GM18519 (cell line): ENCODE measurements at regions not wholly inside any gene's neighbourhood (a gene's known extent, or its start where the extent isn't known, plus 50 kb on each side); places are given as distances from the start of the nearest gene placed in this dataset.

Source experiments
- ATAC-seq: cut with Tn5 transposase; IDR thresholded peaks from one replicate; pipeline ENCODE4 v1.9.1; 2021; ENCODE audit warnings: mild to moderate bottlenecking, moderate library complexity; ENCODE audit not compliant: unreplicated experiment, low FRiP score

GRCh38 chr3:182046166-182046764 is 334.5 kb downstream of the SOX2 start:
- ATAC-seq: no peak

- no peak for ATAC-seq
Measured at GRCh38 chr3:182050932-182051331, 339.2 kb downstream of the SOX2 start.

GRCh38 chr3:182052332-182052731 is 340.6 kb downstream of the SOX2 start:
- ATAC-seq: no peak

- ATAC-seq: no peak
Measured at GRCh38 chr3:182052757-182053156, 341.0 kb downstream of the SOX2 start.

- no peak for ATAC-seq
Measured at GRCh38 chr3:182058488-182058887, 346.8 kb downstream of the SOX2 start.

- no peak for ATAC-seq
Measured at GRCh38 chr3:182063742-182064141, 352.0 kb downstream of the SOX2 start.

GRCh38 chr3:182067423-182067822 is 355.7 kb downstream of the SOX2 start:
- no peak for ATAC-seq

- no peak for ATAC-seq
Measured at GRCh38 chr3:182078316-182078715, 366.6 kb downstream of the SOX2 start.

- no peak for ATAC-seq
Measured at GRCh38 chr3:182078929-182079328, 367.2 kb downstream of the SOX2 start.

- ATAC-seq: no peak
Measured at GRCh38 chr3:182081096-182081495, 369.4 kb downstream of the SOX2 start.

GRCh38 chr3:182083112-182083511 is 371.4 kb downstream of the SOX2 start:
- no peak for ATAC-seq

- ATAC-seq: no peak
Measured at GRCh38 chr3:182092662-182093262, 381.0 kb downstream of the SOX2 start.

- ATAC-seq: no peak
Measured at GRCh38 chr3:182094321-182094720, 382.6 kb downstream of the SOX2 start.

GRCh38 chr3:182104881-182105280 is 393.2 kb downstream of the SOX2 start:
- no peak for ATAC-seq

- no peak for ATAC-seq
Measured at GRCh38 chr3:182105875-182106274, 394.1 kb downstream of the SOX2 start.

- ATAC-seq: no peak
Measured at GRCh38 chr3:182108371-182108770, 396.6 kb downstream of the SOX2 start.

GRCh38 chr3:182111967-182112366 is 400.2 kb downstream of the SOX2 start:
- no peak for ATAC-seq

- ATAC-seq: no peak
Measured at GRCh38 chr3:182115328-182116015, 403.7 kb downstream of the SOX2 start.

- no peak for ATAC-seq
Measured at GRCh38 chr3:182116386-182116785, 404.7 kb downstream of the SOX2 start.

- ATAC-seq: no peak
Measured at GRCh38 chr3:182117131-182117530, 405.4 kb downstream of the SOX2 start.

GRCh38 chr3:182117583-182117982 is 405.9 kb downstream of the SOX2 start:
- ATAC-seq: no peak

- no peak for ATAC-seq
Measured at GRCh38 chr3:182118066-182118465, 406.3 kb downstream of the SOX2 start.
